GM18505 (cell line): ENCODE measurements at regions not wholly inside any gene's neighbourhood (a gene's known extent, or its start where the extent isn't known, plus 50 kb on each side); places are given as distances from the start of the nearest gene placed in this dataset.

ENCODE experiments used
- ATAC-seq: cut with Tn5 transposase; IDR thresholded peaks from one replicate; pipeline ENCODE4 v1.9.1; 2021; ENCODE audit not compliant: unreplicated experiment
- POLR2A ChIP-seq: IDR thresholded peaks from 4 replicates; pipeline ENCODE4 v1.6.1; 2011; ENCODE audit warnings: borderline replicate concordance; ENCODE audit not compliant: insufficient read depth, insufficient read length; ENCODE audit errors: extremely low read depth

- no peak for TF ChIP-seq POLR2A
- ATAC-seq: no peak
Observed at GRCh38 chr7:117929237-117929636, 56.0 kb upstream of the CTTNBP2 start.

- no peak for ATAC-seq
Observed at GRCh38 chr7:117931314-117931713, 58.1 kb upstream of the CTTNBP2 start.

GRCh38 chr7:117937049-117937752 is 64.0 kb upstream of the CTTNBP2 start:
- TF ChIP-seq POLR2A: no peak
- ATAC-seq: no peak

More at GRCh38 chr7:117931314-117931713, 58.1 kb upstream of the CTTNBP2 start:
- TF ChIP-seq POLR2A: no peak

- TF ChIP-seq POLR2A: no peak
- no peak for ATAC-seq
Observed at GRCh38 chr7:117937753-117938483, 64.7 kb upstream of the CTTNBP2 start.

- TF ChIP-seq POLR2A: no peak
- ATAC-seq: no peak
Observed at GRCh38 chr7:117941138-117941810, 68.0 kb upstream of the CTTNBP2 start.

- no peak for TF ChIP-seq POLR2A
- no peak for ATAC-seq
Observed at GRCh38 chr7:117942780-117943179, 69.5 kb upstream of the CTTNBP2 start.

- no peak for TF ChIP-seq POLR2A
- no peak for ATAC-seq
Observed at GRCh38 chr7:117944886-117945285, 71.6 kb upstream of the CTTNBP2 start.

GRCh38 chr7:117946151-117946633 is 73.0 kb upstream of the CTTNBP2 start:
- no peak for ATAC-seq
- no peak for TF ChIP-seq POLR2A

- ATAC-seq: no peak
- TF ChIP-seq POLR2A: no peak
Observed at GRCh38 chr7:117949232-117949631, 76.0 kb upstream of the CTTNBP2 start.

GRCh38 chr7:117950601-117951260 is 77.5 kb upstream of the CTTNBP2 start:
- no peak for TF ChIP-seq POLR2A
- ATAC-seq: no peak

GRCh38 chr7:117951285-117951684 is 78.0 kb upstream of the CTTNBP2 start:
- ATAC-seq: no peak
- no peak for TF ChIP-seq POLR2A

GRCh38 chr7:117951691-117952280 is 78.5 kb upstream of the CTTNBP2 start:
- no peak for ATAC-seq

GRCh38 chr7:117955046-117955445 is 81.8 kb upstream of the CTTNBP2 start:
- no peak for ATAC-seq
- no peak for TF ChIP-seq POLR2A

More at GRCh38 chr7:117951691-117952280, 78.5 kb upstream of the CTTNBP2 start:
- TF ChIP-seq POLR2A: no peak
